Left ventricle myocardium superior (tissue), 1 donor: ENCODE measurements at regions not wholly inside any gene's neighbourhood (a gene's known extent, or its start where the extent isn't known, plus 50 kb on each side); places are given as distances from the start of the nearest gene placed in this dataset.
"Not testable (repeated sequence)": the region's sequence is repeated elsewhere in the genome, so short reads cannot be mapped to it uniquely, and the experiment has no call there.

ENCODE experiments used
- ATAC-seq: fragments of 200-7000 bp; cut with Tn5 transposase; one replicate; pipeline ENCODE4 v1.9.1; 2020; ENCODE audit warnings: mild to moderate bottlenecking, moderate library complexity
- DNase-seq: peaks from one replicate; pipeline ENCODE4 v3.0.0-alpha.2; 2020
- intact Hi-C: fragments of 100-400 bp; cut with micrococcal nuclease; formaldehyde crosslinking; loops from one replicate; pipeline ENCODE4 v1.11.0; 2022
- donor health status: DM: no; HTN: yes; CAD: no; lungs with severe emphysema.

DNA sequence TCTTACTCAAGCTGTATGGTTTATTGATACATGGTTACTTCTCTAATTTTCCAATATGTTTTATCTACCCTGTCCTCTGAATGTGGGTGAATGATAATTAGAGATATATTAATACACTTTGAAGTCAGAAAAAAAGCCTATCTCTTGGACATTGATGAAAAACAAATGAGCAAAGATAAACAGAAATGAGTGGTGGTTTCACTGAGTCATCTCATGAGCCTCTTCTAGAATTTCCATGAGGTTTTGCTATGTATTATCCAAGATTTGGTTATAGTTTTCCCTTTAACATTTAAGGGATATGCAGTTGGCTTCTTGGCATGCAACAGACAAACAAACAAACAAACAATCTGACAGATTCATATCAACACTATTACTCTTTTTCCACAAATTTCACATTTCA lies 586.8 kb downstream of the RFPL4B start:
- no peak for ATAC-seq
- no peak for DNase-seq
- intact Hi-C loops, result no loop called here

DNA sequence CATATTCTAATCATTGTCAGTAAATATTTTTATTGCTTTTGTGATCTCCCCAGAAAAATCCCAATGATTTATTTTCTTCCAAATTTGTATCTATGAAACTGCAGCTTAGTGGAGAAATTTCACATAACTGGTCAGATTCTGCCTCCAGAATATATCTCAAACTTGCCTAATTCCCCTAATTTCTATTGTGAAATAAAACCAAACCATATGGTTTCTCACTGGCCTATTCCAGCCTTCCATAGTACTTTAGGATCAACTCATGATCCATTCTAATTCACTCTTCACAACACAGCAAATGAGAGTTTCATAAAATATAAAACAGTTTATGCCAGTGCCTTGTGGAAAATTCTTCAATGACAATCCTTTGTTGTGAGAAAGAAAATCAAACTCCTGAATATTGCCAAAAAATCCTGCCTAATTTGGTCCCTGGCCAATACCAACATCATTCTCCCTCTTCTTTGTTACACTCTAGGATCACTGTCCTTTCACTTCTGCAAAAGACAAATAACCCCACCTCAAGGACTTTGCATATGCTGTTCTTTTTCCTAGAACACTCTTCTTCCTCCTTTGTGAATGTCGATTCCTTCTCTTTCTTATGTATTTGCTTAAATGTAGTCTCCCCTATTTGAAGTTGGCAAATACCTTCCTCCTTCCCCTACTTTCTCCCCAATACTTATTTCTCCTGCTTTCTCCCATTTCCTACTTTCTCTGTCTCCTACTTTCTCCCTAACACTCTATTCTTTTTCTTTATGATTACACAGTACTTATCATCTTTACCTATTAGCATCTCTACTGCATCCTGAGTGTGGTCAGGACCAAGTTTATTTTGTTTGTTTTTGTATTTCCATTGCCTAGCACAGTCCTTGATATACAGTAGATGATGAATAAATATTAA lies 587.5 kb downstream of the RFPL4B start:
- ATAC-seq (no peak), DNase-seq (no peak)
- intact Hi-C loops, result no loop called here

DNA sequence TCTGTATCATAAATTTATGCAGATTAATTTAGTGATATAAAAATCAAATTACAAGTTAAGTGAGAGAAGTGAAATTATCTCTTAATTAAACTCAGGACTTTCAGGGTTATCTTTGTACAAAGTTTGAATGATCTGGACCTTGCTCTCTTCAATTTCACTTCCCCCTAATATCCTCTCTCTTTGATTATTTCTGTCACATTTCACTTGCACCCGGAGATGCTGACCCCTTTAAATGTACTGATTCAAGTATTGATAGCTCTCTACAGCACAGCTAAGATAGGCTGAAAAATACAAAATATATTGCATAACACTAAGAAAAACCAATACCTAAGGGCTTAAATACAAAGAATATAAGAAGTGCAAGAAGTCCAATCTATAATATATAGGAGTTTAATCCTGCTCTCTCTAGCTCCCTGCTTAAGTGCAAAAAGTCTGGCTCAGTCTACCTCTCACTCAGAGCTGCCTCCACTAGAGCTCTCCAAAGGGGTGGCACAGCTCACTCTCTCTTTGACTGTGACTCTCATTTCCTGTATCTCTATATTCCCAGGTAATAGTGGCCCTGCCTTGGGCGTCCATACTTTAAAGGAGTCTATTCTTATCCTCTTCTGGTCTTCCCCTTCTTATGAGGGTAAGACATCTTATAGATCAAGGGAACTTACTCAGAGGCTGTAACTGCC lies 588.4 kb downstream of the RFPL4B start:
- no peak for DNase-seq
- ATAC-seq, result no peak
- intact Hi-C loops, result no loop called here

DNA sequence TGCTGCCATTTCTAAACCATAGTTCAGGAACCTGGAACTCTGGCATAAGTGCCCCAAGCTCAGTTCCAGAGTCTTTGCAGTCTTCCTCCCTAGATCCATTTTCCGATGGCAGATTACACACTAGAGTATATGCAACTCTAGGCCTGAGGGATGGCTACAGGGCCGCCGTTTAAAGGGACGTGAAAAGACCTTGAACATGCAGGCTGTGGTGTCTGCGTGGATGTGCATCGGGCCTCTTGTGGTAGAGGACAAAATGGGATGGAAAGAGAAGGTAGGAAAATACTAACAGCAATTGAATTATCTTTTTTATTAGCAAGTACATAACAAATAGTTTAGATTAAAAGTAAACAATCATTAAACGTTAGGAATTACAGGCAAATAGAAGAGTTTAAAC lies 588.9 kb downstream of the RFPL4B start:
- intact Hi-C loops, result no loop called here
- no peak for DNase-seq
- ATAC-seq, result no peak

DNA sequence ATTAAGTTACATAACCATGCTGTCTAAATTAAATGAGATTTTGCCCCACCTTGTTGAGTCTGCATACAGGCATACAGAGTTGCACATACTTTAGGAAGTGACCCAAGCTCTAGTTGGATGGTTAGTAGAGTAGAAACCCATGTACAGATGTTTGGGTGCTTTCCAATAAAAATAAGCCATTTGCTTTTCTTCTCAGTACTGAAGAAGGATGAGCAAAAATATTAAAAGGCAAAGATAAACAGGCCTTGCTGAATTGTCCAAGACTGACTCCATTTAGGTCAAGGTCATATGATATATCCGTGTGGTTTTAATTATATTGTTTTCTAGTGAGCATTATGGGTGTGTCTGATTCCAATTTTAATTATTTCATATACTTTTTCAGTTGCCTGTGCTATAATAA lies 589.4 kb downstream of the RFPL4B start:
- DNase-seq (no peak), ATAC-seq (peak; percentile 82)
- intact Hi-C loops, result no loop called here

DNA sequence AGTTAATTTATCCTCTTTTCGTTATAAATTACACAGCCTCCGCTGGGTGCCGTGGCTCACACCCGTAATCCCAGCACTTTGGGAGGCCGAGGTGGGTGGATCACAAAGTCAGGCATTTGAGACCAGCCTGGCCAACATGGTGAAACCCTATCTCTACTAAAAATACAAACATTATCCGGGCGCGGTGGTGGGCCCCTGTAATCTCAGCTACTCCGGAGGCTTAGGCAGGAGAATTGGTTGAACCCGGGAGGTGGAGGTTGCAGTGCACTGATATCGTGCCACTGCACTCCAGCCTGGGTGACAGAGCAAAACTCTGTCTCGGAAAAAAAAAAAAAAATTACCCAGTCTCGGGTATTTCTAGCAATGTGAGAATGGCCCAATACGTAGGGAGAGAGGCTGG lies 590.6 kb downstream of the RFPL4B start:
- DNase-seq, ATAC-seq, intact Hi-C loops: not testable (repeated sequence)

DNA sequence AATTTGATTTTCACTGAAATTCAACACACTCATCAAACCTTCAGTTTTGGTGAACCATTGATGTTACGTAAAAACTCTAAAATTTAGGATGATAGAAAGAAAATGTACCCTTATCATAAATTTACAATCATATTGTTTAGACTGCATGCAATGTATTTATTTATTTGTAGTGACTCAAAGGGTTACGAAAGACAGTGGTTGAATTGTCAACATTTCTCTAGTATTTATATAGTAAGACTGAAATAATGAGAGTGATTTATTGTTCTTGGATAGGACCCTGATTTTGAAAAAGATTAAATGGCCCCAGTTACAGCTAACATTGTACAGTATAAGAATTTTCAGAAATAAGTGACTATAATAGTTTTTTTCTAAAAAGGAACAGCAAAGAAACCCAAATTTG lies 591.5 kb downstream of the RFPL4B start:
- no peak for DNase-seq
- intact Hi-C loops, result no loop called here
- no peak for ATAC-seq

DNA sequence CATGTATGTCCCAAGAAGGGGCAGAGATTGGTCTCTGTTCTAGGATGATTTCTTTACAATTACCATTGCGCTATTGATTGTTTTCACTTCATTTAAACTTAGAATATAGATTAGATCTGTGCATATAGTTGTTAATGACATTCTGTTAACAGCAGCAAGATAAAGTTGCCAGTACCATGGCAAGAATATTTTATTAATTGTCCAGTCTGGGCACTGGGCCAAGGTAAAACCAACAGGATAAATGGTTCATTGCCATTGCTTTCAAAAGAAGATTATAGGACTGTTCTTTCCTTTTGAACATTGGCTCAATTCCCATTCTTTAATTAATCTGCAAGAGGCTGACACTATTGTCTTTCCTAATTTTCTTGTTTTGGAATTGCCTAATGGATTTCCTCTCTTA lies 592.4 kb downstream of the RFPL4B start:
- no peak for DNase-seq
- ATAC-seq, result no peak
- intact Hi-C loops, result no loop called here

DNA sequence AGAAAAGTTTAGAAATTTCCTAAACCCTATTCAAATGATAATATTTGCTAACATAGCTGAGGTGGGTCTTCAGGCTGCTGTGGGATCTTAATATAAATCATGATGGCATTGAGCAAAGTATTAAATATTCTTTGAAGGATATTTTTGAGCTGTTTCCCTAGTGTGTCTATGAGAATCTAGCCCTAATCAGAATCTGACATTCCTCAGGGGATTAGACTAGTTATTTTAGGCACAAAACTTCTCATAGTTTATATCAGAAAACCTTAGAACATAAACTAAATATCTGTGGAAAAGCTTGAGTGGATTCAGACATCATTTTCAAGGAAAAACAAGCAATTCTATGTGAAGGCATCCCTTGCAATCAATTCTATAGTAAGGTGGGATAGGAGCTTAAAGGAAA lies 594.5 kb downstream of the RFPL4B start:
- intact Hi-C loops, result no loop called here
- no peak for ATAC-seq
- no peak for DNase-seq

DNA sequence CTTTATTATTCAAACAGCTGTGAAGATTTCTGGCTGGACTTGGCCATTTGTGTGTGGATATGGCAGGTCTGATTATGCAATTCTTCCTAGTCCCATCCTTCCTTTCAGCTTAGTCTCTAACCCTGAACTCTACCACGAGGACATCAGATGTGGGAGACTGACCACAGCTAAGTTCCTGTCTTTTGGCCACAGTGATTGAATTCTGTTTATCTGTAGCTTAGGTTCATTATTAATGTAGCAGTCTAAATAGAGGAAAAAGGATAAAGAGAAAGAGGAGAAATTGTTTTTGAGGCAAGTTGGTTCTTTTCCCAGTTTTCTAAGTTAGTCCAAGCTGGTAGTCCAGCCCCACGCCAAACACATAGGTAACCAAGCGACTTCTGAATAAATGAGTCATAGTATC lies 598.9 kb downstream of the RFPL4B start:
- ATAC-seq (peak; percentile 86), DNase-seq (no peak)
- intact Hi-C loops, result no loop called here

DNA sequence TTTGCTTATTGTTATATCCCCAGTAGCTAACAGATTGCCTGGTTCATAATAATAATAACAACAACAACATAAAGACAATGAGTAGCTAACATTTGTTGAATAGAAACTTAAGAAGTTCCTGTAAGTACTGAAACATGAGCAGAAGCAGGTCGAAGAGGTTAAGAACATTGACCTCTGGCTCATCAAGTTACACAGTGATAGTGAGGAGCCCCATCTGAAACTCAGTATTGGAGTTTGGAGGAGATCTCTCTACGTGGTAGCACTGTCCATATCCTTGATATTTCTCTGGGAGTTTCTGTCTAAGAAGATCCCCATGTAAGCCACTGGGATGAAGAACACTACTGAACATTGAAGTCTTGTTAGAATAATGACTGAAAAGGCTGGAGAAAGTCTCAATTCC lies 600.4 kb downstream of the RFPL4B start:
- ATAC-seq (no peak), DNase-seq (no peak)
- intact Hi-C loops, result no loop called here

DNA sequence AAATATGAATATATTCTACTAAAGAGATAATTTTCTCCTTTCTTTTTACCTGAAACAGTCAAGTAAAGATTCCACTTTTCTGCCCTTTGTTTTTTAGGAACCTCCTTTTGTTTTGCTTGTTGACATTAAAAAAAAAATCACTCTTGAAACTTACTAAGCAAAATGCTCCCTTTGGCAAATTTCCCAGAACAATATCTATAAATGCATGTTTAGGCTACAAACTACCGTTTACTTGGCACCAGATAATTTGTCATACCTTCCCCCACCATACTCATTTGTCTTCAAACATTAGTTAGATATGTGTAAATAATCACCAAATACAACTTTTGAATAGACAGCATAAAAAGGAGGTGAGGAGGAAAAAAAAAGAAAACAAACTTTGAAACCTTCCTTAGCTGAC lies 604.7 kb downstream of the RFPL4B start:
- DNase-seq, result no peak
- ATAC-seq, result no peak
- intact Hi-C loops, result no loop called here

DNA sequence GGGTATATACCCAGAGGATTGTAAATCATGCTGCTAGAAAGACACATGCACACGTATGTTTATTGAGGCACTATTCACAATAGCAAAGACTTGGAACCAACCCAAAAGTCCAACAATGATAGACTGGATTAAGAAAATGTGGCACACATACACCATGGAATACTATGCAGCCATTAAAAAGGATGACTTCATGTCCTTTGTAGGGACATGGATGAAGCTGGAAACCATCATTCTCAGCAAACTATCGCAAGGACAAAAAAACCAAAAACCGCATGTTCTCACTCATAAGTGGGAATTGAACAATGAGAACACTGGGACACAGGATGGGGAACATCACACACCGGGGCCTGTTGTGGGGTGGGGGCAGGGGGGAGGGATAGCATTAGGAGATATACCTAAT lies 608.6 kb downstream of the RFPL4B start:
- ATAC-seq, intact Hi-C loops, DNase-seq: not testable (repeated sequence)

DNA sequence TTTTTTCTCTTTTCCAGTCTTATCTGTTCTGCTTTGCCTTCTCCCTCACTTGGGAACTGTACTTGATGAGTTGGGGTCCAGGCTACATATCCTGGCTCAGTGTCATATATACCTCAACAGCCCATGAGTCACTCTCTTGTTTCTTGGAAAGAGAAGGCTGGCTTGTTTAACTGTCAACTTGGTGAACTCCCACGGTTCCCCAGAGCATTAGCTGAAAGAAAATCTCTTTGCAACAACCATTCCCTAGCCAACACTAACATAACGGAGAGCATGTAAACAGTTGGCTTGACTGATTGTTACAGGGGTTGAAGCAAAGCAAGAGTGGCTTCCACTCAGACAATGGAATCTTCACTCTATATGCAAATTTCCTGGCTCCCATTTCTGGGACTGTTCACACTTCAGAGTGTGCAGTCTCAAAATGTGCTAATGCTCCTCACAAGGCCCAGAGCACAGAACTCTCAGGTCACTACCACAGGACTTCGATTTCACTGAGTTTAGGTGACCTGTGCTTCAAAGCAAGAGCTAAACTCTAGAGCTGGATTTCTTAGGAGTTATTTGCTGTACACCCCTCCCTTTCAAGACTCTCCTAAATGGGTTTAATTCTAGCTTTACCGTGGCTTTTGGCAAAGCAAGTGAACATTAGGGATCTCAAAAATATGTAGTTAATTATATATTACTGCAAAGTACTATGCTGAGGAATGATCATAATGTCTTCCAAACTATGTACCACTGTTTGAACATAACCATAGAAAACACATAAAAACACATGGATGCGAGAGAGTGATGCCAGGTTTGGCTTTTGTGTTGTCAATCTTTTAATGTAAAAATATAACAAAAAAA lies 609.8 kb downstream of the RFPL4B start:
- intact Hi-C loops, result no loop called here
- DNase-seq (no peak), ATAC-seq (peak; percentile 96)

DNA sequence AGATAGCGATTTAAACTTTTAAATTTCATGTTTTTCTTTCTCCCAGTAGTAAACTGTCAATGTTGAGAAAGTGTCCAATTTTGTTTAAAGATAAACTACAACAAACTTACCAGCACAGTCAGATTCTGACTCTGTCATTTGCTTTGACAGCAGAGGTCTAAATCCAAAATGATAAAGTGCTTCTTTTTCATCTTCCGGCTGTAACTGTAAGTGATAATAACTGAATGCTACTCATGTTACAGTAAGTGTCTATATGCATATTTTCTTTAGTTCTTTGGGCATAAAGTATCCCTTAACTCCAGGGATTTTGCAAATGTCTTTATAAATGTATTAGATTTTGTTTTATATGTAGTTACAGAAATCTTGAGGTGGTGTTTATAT lies 610.4 kb downstream of the RFPL4B start:
- ATAC-seq (no peak), DNase-seq (no peak)
- intact Hi-C loops, result no loop called here

DNA sequence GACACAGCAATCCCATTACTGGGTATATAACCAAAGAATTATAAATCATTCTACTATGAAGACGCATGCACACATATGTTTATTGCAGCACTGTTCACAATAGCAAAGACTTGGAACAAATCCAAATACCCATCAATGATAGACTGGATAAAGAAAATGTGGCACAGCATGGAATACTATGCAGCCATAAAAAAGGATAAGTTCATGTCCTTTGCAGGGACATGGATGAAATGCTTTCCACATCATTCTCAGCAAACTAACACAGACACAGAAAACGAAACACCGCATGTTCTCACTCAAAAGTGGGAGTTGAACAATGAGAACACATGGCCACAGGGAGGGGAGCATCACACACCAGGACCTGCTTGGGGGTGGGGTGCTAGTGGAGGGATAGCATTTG lies 613.0 kb downstream of the RFPL4B start:
- ATAC-seq, DNase-seq, intact Hi-C loops: not testable (repeated sequence)

DNA sequence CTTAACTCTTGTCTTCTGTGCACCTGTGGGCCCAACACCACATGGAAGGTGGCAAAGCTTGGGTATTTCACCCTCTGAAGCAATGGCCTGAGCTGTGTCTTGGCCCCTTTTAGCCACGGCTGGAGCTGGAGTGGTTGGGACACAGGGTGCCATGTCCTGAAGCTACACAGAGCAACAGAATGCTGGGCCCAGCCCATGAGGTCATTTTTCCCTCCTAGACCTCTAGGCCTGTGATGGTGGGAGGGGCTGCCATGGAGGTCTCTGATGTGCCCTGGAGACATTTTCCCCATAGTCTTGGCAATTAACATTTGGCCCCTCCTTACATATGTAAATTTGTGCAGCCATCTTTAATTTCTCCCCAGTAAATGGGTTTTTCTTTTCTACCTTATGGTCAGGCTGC lies 620.8 kb downstream of the RFPL4B start:
- ATAC-seq (no peak), DNase-seq (no peak)
- intact Hi-C loops, result no loop called here

DNA sequence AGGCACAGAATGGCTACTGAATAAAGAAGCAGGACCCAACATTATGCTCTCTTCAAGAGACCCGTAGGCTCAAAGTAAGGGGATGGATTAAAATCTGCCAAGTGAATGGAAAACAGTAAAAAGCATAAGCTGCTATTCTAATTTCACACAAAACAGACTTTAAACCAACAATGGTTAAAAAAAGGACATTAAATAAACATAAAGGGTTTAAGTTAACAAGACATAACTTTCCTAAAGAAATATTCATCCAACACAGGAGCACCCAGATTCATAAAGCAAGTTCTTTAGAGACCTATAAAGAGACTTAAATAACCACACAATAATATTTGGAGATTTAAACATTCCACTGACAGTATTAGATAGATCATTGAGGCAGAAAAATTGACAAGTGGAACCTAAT lies 624.5 kb downstream of the RFPL4B start:
- intact Hi-C loops, result no loop called here
- ATAC-seq (no peak), DNase-seq (no peak)

DNA sequence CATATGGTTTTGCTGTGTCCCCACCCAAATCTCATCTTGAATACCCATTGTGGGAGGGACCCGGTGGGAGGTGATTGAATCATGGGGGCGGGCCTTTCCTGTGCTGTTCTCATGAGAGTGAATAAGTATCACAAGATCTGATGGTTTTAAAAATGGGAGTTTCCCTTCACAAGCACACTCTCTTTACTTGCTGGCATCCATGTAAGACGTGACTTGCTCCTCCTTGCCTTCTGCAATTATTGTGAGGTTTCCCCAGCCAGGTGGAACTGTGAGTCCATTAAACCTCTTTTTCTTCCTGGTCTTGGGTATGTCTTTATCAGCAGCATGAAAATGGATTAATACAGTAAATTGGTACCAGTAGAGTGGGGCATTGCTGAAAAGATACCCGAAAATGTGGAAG lies 627.8 kb downstream of the RFPL4B start:
- DNase-seq, intact Hi-C loops, ATAC-seq: not testable (repeated sequence)

DNA sequence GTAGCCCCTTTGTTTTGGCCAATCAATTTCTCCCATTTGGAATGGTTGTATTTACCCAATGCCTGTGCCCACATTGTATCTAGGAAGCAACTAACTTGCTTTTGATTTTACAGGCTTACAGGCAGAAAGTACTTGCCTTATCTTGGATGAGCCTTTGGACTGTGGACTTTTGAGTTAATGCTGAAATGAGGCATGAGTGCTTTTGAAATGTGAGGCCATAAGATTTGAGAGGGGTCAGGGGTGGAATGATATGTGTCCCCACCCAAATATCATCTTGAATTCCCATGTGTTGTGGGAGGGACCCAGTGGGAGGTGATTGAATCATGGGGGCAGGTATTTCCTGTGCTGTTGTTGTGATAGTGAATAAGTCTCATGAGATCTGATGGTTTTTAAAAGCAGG lies 629.4 kb downstream of the RFPL4B start:
- DNase-seq, ATAC-seq, intact Hi-C loops: not testable (repeated sequence)
